GM21526 (cell line): ENCODE measurements at regions not wholly inside any gene's neighbourhood (a gene's known extent, or its start where the extent isn't known, plus 50 kb on each side); places are given as distances from the start of the nearest gene placed in this dataset.

Experiments used
- ATAC-seq: cut with Tn5 transposase; IDR thresholded peaks from one replicate; pipeline ENCODE4 v1.9.1; 2021; ENCODE audit warnings: moderate library complexity; ENCODE audit not compliant: unreplicated experiment, low FRiP score

GRCh38 chr1:3954170-3955169 lies 54.4 kb upstream of the C1orf174 start:
- no peak for ATAC-seq

GRCh38 chr1:3955196-3955772 lies 55.2 kb upstream of the C1orf174 start:
- no peak for ATAC-seq

GRCh38 chr1:3956527-3957170 lies 56.6 kb upstream of the C1orf174 start:
- ATAC-seq, result no peak

GRCh38 chr1:3959361-3959760 lies 59.3 kb upstream of the C1orf174 start:
- ATAC-seq, result no peak

GRCh38 chr1:3963554-3963953 lies 63.5 kb upstream of the C1orf174 start:
- ATAC-seq, result no peak

- ATAC-seq, result no peak
Observed at GRCh38 chr1:3965693-3966092, 65.6 kb upstream of the C1orf174 start.

GRCh38 chr1:3968851-3969250 lies 68.8 kb upstream of the C1orf174 start:
- ATAC-seq, result no peak

GRCh38 chr1:3971981-3972380 lies 71.9 kb upstream of the C1orf174 start:
- ATAC-seq, result no peak

GRCh38 chr1:3975903-3976630 lies 76.0 kb upstream of the C1orf174 start:
- ATAC-seq, result no peak

GRCh38 chr1:3976821-3977220 lies 76.7 kb upstream of the C1orf174 start:
- no peak for ATAC-seq

- ATAC-seq, result no peak
Observed at GRCh38 chr1:3978196-3978989, 78.3 kb upstream of the C1orf174 start.

- ATAC-seq, result no peak
Observed at GRCh38 chr1:3978990-3979325, 78.9 kb upstream of the C1orf174 start.

- ATAC-seq, result no peak
Observed at GRCh38 chr1:3981261-3981660, 81.2 kb upstream of the C1orf174 start.

GRCh38 chr1:3981746-3982505 lies 81.9 kb upstream of the C1orf174 start:
- ATAC-seq, result no peak

- ATAC-seq, result no peak
Observed at GRCh38 chr1:3983181-3983580, 83.1 kb upstream of the C1orf174 start.

- no peak for ATAC-seq
Observed at GRCh38 chr1:3984586-3984985, 84.5 kb upstream of the C1orf174 start.

- no peak for ATAC-seq
Observed at GRCh38 chr1:3986686-3987218, 86.7 kb upstream of the C1orf174 start.

GRCh38 chr1:3987669-3988235 lies 87.7 kb upstream of the C1orf174 start:
- no peak for ATAC-seq

- ATAC-seq, result no peak
Observed at GRCh38 chr1:3988431-3988830, 88.4 kb upstream of the C1orf174 start.
